ENCODE measurements at regions not wholly inside any gene's neighbourhood (a gene's known extent, or its start where the extent isn't known, plus 50 kb on each side); places are given as distances from the start of the nearest gene placed in this dataset.
"Not testable (repeated sequence)": the region's sequence is repeated elsewhere in the genome, so short reads cannot be mapped to it uniquely, and the experiment has no call there.

DNA sequence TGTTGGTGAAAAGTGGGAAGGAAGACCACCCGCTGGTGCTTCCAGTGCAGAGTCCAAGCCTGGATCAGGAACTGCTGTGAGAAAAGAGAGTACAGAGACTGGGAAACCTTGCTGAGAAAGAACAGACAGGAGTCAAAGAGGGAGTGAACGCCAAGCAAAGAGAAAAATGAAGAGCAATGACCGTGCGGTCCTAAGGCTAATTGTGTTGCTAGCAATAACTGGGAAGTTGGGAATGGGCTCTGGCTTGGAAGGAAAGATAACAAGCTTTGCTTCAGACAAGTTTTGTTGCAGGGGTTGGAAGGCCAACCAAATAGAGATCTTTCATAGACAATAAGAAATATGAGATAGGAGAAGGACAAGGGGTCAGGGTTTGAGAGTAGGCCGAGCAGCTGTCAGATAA, 55.0 kb upstream of the PAX8 start:
- TF ChIP-seq, protein P1, sequence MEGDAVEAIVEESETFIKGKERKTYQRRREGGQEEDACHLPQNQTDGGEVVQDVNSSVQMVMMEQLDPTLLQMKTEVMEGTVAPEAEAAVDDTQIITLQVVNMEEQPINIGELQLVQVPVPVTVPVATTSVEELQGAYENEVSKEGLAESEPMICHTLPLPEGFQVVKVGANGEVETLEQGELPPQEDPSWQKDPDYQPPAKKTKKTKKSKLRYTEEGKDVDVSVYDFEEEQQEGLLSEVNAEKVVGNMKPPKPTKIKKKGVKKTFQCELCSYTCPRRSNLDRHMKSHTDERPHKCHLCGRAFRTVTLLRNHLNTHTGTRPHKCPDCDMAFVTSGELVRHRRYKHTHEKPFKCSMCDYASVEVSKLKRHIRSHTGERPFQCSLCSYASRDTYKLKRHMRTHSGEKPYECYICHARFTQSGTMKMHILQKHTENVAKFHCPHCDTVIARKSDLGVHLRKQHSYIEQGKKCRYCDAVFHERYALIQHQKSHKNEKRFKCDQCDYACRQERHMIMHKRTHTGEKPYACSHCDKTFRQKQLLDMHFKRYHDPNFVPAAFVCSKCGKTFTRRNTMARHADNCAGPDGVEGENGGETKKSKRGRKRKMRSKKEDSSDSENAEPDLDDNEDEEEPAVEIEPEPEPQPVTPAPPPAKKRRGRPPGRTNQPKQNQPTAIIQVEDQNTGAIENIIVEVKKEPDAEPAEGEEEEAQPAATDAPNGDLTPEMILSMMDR (IDR thresholded peaks at IDR 0.05): not testable (repeated sequence)
- not testable (repeated sequence) for TF ChIP-seq POLR2AphosphoS5 (IDR thresholded peaks at IDR 0.05)
